Ovary (tissue), 7 donors: ENCODE measurements at regions not wholly inside any gene's neighbourhood (a gene's known extent, or its start where the extent isn't known, plus 50 kb on each side); places are given as distances from the start of the nearest gene placed in this dataset.
"Not testable (repeated sequence)": the region's sequence is repeated elsewhere in the genome, so short reads cannot be mapped to it uniquely, and the experiment has no call there.

Experiments
- DNase-seq, 5 donors: peaks; one replicate each; pipeline ENCODE4 v3.0.0-alpha.2; 2019 to 2020
- H3K27ac ChIP-seq, 2 donors: fragments of 200-600 bp; one replicate each; pipeline versions ENCODE4 v1.5.1 to v1.8.0; 2019 to 2022
- H3K27me3 ChIP-seq: fragments of 200-600 bp; one replicate; pipeline ENCODE4 v1.8.0; 2022
- H3K36me3 ChIP-seq: fragments of 200-600 bp; sonication (generic); one replicate; pipeline ENCODE4 v1.5.1; 2019
- H3K4me1 ChIP-seq: one replicate; pipeline ENCODE4 v1.8.1; 2013; ENCODE audit warnings: mild to moderate bottlenecking, moderate library complexity; ENCODE audit not compliant: insufficient read depth
- H3K4me3 ChIP-seq: fragments of 200-600 bp; sonication (generic); one replicate; pipeline ENCODE4 v1.5.1; 2017
- H3K9me3 ChIP-seq, 2 donors: fragments of 200-600 bp in 1 of 2; sonication (generic) in 1 of 2; one replicate each; pipeline versions ENCODE4 v1.5.1 to v1.8.1; 2013 to 2019; ENCODE audit warnings: mild to moderate bottlenecking in 1 of 2, moderate library complexity in 1 of 2
- WGBS, 3 donors: extraction: QIAGEN DNeasy Blood & Tissue Kit in 1 of 3; methylation state at CpG; one replicate each; pipeline versions ENCODE4 v1.1.5 to v1.1.7; 2013 to 2017; 5-methylcytosine and 5-hydroxymethylcytosine counted together
- intact Hi-C, 4 donors: fragments of 100-400 bp; cut with DNase I; formaldehyde crosslinking; loops; one replicate each; pipeline versions ENCODE4 v1.11.0 to v1.15.1; 2022 to 2023
- donor health status: DM: no; HTN: no; CAD: no; lungs with moderate emphysema.
- donor health status: DM: no; HTN: no; CAD: no.
- donor health status: Bipolar disorder and iron deficiency.
- donor health status: DM: no; HTN: no; CAD: no.
- donor health status: DM: yes; HTN: yes; CAD: no.

DNA sequence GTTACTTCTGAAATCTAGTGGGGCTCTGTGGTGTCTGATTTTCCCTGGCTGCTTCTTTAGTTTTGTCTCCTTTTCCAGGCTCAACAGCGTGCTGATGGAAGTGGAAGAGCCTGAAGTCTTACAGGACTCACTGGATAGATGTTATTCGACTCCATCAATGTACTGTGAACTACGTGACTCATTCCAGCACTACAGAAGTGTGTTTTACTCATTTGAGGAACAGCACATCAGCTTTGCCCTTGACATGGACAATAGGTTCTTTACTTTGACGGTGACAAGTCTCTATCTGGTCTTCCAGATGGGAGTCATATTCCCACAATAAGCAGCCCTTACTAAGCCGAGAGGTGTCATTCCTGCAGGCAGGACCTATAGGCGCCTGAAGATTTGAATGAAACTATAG lies 51.1 kb downstream of the NBPF8 start:
- H3K9me3 ChIP-seq, intact Hi-C loops, DNase-seq, H3K4me1 ChIP-seq, H3K27me3 ChIP-seq, H3K36me3 ChIP-seq, H3K27ac ChIP-seq, H3K4me3 ChIP-seq: not testable (repeated sequence)
- 90 to 97% (median 92%) methylated on average over 6 of the region's 6 CpGs for WGBS, 3 donors

DNA sequence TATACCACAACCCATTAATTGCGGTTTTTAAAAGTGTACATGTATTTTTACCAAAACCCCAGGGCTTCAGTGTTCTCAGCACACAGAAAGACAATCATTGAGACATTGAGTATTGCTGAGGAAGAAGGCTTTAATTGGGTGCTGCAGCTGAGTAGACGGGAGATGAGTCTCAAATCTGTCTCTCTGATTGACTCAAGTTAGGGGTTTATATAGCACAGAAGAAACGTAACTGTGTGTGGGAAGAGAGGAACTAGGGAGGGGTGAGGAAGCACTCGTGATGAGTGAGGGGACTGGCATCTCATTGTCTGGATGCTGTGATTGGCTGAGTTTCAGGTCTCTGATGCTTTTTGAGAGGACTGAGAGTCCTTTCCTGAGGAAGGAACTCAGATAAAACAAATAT lies 62.8 kb downstream of the NBPF8 start:
- 88 to 92% (median 89%) methylated on average over 4 of the region's 4 CpGs for WGBS, 3 donors
- H3K27me3 ChIP-seq, H3K4me1 ChIP-seq, H3K4me3 ChIP-seq, H3K27ac ChIP-seq, DNase-seq, intact Hi-C loops, H3K9me3 ChIP-seq, H3K36me3 ChIP-seq: not testable (repeated sequence)

DNA sequence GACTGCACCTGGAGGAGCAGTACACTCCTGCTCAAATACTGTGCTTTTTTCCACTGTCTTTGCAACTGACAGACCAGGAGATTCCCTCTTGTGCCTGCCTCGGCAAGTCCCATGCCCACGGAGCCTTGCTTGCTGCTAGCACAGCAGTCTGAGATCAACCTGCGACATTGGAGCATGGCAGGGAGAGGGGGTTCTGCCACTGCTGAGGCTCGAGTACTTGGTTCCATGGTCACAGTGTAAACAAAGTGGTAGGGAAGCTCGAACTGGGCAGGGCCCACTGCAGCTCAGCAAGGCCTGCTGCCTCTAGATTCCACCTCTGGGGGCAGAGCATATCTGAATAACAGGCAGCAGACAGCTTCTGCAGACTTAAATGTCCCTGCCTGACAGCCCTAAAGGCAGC lies 63.6 kb downstream of the NBPF8 start:
- DNase-seq, H3K4me1 ChIP-seq, H3K36me3 ChIP-seq, intact Hi-C loops, H3K9me3 ChIP-seq, H3K27me3 ChIP-seq, H3K27ac ChIP-seq, H3K4me3 ChIP-seq: not testable (repeated sequence)
- 92 to 95% methylated on average over 4 to 5 of the region's 5 CpGs; no CpG with 5 or more reads in 1 of the 3 donors for WGBS, 3 donors

DNA sequence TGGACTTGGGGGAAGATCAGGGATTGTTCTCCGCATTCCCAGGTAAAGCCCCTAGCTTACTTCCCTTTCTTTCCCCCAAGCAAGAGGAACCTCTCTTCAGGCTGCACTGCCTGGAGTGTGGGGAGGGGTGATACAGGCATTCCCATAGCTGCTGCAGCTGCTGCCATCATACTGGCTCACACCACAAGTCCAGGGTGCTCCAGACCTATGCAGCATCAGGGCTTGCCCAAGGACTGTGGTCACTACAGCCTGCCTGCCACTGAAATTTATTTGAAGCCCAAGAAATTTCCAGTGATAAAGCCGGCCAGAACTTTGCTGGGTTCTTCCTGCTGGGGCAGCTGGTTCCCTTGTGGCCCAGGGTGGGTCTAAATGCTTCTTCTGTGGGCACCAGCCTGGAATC lies 72.7 kb downstream of the NBPF8 start:
- H3K36me3 ChIP-seq, H3K9me3 ChIP-seq, H3K27me3 ChIP-seq, H3K4me3 ChIP-seq, H3K27ac ChIP-seq, DNase-seq, intact Hi-C loops, H3K4me1 ChIP-seq: not testable (repeated sequence)
- 100% methylated on average over 1 of the region's 2 CpGs; no CpG with 5 or more reads in 2 of the 3 donors for WGBS, 3 donors

DNA sequence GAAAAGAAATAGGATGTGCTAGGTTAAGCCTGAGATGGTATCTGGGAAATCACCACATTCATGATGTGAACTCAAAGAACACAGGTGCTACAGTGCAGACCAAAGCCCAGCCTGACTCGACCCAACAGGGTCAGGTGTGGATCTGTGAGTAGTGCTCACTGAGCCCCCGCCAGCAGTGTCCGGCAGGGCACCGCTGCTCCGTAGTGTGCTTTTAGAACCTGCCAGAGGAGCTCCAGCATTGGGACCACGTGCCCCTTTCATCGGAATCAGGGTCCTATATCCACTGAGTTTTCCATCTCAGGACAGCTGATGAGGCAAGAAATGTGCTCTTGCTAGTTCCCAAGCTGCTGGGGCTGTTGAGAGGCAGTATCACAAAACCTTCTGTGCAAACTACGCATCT lies 74.4 kb downstream of the NBPF8 start:
- H3K27ac ChIP-seq, H3K27me3 ChIP-seq, H3K4me1 ChIP-seq, intact Hi-C loops, H3K4me3 ChIP-seq, H3K36me3 ChIP-seq, H3K9me3 ChIP-seq, DNase-seq: not testable (repeated sequence)
- 93 to 96% (median 94%) methylated on average over 5 to 8 of the region's 8 CpGs for whole genome bisulfite sequencing, 3 donors

DNA sequence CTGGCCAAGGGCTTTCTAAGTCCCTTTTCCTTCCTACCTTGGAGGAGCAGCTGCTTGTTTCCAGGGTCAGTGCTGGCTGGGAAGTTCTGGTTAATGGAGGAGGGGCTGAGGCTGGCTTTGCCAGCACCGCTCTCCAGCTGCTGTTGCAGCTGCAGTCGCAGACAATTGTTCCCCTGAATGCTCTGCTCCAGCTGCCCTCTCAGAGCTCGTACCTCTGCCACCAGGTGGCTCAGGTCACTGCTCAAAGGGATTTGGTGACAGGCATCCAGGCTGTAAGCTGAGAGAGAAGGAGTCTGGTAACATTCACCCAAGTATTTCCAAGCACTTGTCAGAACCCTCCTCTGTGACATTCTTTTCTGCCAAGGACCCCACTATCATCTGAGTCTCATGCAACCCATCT lies 82.3 kb downstream of the NBPF8 start:
- H3K27ac ChIP-seq, H3K27me3 ChIP-seq, DNase-seq, H3K36me3 ChIP-seq, H3K9me3 ChIP-seq, H3K4me1 ChIP-seq, intact Hi-C loops, H3K4me3 ChIP-seq: not testable (repeated sequence)
- 43% methylated on average over 1 of the region's 3 CpGs; no CpG with 5 or more reads in 2 of the 3 donors for WGBS, 3 donors

DNA sequence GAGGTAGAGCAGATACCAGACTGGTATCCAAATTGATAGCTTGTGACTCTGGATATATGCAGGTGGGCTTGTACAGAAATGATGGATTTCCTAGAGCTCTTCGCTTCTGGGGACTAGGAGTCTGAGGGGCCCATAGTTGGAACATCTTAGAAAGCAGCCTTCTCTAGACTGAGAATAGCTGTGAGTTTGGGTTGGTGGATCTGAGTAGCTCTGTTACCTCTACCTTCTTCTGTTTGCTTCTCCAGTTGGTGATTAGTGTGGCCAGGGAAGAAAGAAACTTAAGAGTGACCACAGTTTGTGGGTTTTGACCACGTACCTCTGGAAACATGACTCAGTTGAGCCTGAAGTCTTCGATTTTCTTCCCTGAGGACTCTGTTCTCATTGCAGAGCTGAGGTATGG lies 88.4 kb downstream of the NBPF8 start:
- DNase-seq, intact Hi-C loops, H3K4me1 ChIP-seq, H3K27ac ChIP-seq, H3K27me3 ChIP-seq, H3K9me3 ChIP-seq, H3K4me3 ChIP-seq, H3K36me3 ChIP-seq: not testable (repeated sequence)
- WGBS, 3 donors = 95 to 100% (median 100%) methylated on average over 2 of the region's 3 CpGs

DNA sequence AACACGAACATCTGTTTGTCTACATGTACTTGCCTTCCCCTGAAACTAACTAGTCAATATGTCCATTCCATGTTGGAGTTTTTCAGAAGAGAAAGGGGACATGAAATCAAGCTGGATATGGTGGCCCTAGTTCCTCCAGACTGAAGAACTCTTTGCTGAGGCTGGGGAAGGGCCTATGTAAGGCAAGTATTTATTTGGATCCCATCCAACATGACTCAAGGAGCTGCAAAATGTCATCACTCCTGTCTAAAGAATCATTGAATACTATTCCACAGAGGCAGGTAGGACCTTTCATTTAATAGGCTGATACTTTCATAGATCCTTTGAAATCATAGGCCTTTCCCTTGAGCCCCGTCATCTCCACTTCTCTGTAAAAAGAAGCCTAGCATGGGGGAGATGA lies 91.5 kb downstream of the NBPF8 start:
- H3K4me3 ChIP-seq, H3K27me3 ChIP-seq, DNase-seq, H3K4me1 ChIP-seq, H3K9me3 ChIP-seq, intact Hi-C loops, H3K27ac ChIP-seq, H3K36me3 ChIP-seq: not testable (repeated sequence)
- WGBS, 3 donors = 95 to 100% (median 100%) methylated on average over 1 to 2 of the region's 2 CpGs

DNA sequence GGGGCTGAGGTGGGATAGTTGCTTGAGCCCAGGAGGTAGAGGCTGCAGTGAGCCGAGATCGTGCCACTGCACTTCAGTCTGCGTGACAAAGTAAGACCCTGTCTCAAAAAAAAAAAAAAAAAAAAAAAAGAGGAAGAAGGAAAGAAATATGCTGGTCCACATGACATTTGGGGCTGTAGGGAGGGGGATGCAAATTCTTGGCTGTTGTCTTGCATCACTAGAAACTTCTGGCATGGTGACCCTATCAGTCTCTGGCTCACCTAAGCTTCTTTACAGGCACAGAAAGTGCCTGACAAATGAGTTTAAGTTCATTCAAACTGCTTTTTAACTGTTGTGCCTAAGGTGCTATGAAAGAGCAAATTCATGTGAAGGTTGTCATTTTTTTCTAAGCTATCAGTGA lies 93.5 kb downstream of the NBPF8 start:
- intact Hi-C loops, H3K4me1 ChIP-seq, H3K36me3 ChIP-seq, H3K9me3 ChIP-seq, H3K27me3 ChIP-seq, DNase-seq, H3K27ac ChIP-seq, H3K4me3 ChIP-seq: not testable (repeated sequence)
- 86 to 98% (median 88%) methylated on average over 3 of the region's 3 CpGs for WGBS, 3 donors

DNA sequence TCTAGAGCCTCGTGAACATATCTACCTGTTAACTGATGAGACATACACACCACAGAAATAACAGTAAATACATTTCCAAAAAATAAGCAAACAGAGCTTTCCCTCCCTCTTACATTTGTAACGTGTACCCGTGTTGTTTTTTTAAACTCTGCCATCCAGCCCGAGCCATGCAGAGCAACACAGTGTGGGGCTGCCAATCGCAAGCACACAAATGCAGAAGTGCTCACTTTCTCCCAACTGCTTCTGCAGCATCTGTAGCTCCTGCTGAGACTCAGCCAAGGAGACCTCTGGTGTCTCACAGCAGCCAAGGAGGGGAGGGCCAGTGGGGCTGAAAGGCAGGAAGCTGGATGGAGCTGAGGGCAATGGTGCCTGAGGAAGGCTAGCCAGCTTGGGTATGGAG lies 94.4 kb downstream of the NBPF8 start:
- 92 to 100% (median 94%) methylated on average over 1 to 2 of the region's 5 CpGs for WGBS, 3 donors
- H3K9me3 ChIP-seq, H3K4me3 ChIP-seq, H3K4me1 ChIP-seq, intact Hi-C loops, H3K36me3 ChIP-seq, DNase-seq, H3K27ac ChIP-seq, H3K27me3 ChIP-seq: not testable (repeated sequence)

DNA sequence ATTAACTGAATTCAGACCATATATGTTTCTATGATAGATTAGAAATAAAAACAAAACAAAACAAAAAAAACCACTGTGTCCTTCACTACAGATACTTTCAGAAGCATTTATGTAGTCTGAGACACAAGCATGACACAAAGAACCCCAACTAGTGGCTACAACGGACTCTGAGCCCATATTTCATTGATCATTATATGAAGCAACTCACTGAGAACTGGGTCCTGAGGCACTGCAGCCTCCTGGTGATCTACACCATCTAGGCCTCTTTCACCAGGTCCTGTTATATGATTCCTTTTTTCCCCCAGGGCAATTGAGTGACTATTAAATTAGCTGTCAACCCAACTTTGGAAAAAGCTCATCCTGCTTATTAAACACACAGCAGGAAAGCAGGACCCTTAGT lies 98.3 kb downstream of the NBPF8 start:
- 33% methylated on average over 1 of the region's 1 CpG; no CpG with 5 or more reads in 2 of the 3 donors for WGBS, 3 donors
- H3K9me3 ChIP-seq, DNase-seq, H3K27ac ChIP-seq, H3K4me1 ChIP-seq, H3K4me3 ChIP-seq, H3K36me3 ChIP-seq, H3K27me3 ChIP-seq, intact Hi-C loops: not testable (repeated sequence)

DNA sequence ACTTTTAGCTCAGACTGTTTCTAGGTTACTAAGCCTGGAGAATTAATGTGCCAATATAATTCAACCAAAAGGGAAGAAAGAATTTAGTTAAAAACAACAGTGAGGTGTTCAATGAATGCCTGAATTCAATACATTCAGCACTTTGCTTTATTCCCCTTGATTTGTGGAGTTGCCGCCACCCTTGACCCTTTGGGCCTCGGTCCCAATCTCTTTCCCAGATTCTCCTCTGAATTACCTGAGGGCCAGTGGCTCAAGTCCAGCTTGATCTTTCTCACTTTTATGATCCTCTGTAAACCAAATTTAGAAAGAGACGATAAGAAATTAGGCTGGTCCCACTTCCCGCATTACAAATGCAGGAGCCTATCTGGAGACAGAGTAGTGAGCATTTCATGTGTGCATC lies 98.7 kb downstream of the NBPF8 start:
- intact Hi-C loops, H3K27ac ChIP-seq, H3K36me3 ChIP-seq, H3K4me3 ChIP-seq, H3K9me3 ChIP-seq, H3K4me1 ChIP-seq, DNase-seq, H3K27me3 ChIP-seq: not testable (repeated sequence)
- no CpG with 5 or more reads among the region's 4 CpGs for WGBS, 3 donors

DNA sequence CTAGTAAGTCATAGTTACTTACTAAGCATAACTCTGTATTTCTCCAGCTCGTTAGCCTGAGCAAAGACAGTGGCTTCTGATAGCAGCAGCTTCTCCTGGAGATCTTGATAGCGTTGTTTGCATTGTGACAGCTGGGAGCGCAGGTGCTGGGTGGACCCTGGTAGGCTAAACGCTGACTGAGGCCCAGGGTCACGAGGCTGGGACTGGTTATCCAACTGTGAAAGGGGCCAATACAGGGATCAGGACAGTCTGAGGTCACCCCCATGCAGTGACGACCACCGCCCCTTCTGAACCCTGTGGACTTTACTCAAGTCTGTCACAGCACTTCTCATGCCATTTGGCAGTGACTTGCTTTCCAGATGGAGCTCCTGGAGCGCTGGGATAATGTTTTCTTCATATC lies 104.4 kb downstream of the NBPF8 start:
- intact Hi-C loops, H3K4me3 ChIP-seq, H3K27ac ChIP-seq, H3K4me1 ChIP-seq, H3K36me3 ChIP-seq, H3K27me3 ChIP-seq, H3K9me3 ChIP-seq, DNase-seq: not testable (repeated sequence)
- WGBS, 3 donors = 75 to 100% (median 82%) methylated on average over 1 of the region's 8 CpGs
